Panc1 (cell line): ENCODE measurements at regions not wholly inside any gene's neighbourhood (a gene's known extent, or its start where the extent isn't known, plus 50 kb on each side); places are given as distances from the start of the nearest gene placed in this dataset.

ENCODE experiments used
- ATAC-seq: fragments of 200-7000 bp; cut with Tn5 transposase; 2 replicates; pipeline ENCODE4 v1.9.1; 2020; ENCODE audit warnings: mild to moderate bottlenecking, moderate library complexity
- BruUV-seq: library from RNA; stranded (reverse); fragments of 400-500 nt; replicated peaks from 2 replicates; lab custom pipeline; 2021; lab: Mats Ljungman, UMichigan
- CTCF ChIA-PET: fragments of 300-600 bp; sonication (Branson Sonifier 250); formaldehyde crosslinking; loops from one replicate; lab custom pipeline; 2022; ENCODE audit warnings: antibody characterized with exemption; lab: Charles Lee
- POLR2A ChIA-PET: fragments of 300-600 bp; sonication (Branson Sonifier 250); formaldehyde crosslinking; loops from one replicate; lab custom pipeline; 2022; ENCODE audit warnings: antibody characterized with exemption; lab: Charles Lee
- DNase-seq: peaks from one replicate; pipeline ENCODE4 v3.0.0-alpha.2; 2010; ENCODE audit warnings: low read depth, low spot score
- H3K27ac ChIP-seq: 2 replicates; pipeline ENCODE4 v1.5.1; 2011; ENCODE audit warnings: mild to moderate bottlenecking, low read length, inconsistent platforms
- H3K27me3 ChIP-seq: fragments of 200-500 bp; sonication (Bioruptor generic); 2 replicates; pipeline ENCODE4 v1.6.0; 2014; ENCODE audit warnings: low read length, inconsistent platforms; ENCODE audit not compliant: control insufficient read depth, insufficient read depth
- H3K36me3 ChIP-seq: fragments of 200-500 bp; sonication (Bioruptor generic); 2 replicates; pipeline ENCODE4 v1.5.1; 2014; ENCODE audit warnings: inconsistent platforms, mild to moderate bottlenecking, low read length, moderate library complexity; ENCODE audit not compliant: control insufficient read depth, insufficient read depth
- H3K4me1 ChIP-seq: 2 replicates; pipeline ENCODE4 v1.5.1; 2011; ENCODE audit warnings: inconsistent platforms, mild to moderate bottlenecking, low read length, moderate library complexity; ENCODE audit not compliant: control insufficient read depth, insufficient read depth
- H3K4me3 ChIP-seq, 2 experiments: 2 replicates each; pipeline ENCODE4 v1.5.1; 2011 to 2012; ENCODE audit warnings: low read depth in 2 of 2, low read length in 2 of 2, mild to moderate bottlenecking in 2 of 2, inconsistent platforms in 1 of 2, moderate library complexity in 1 of 2
- H3K9me3 ChIP-seq: fragments of 200-500 bp; sonication (Bioruptor generic); 2 replicates; pipeline ENCODE4 v1.5.1; 2014; ENCODE audit warnings: low read depth, mild to moderate bottlenecking, inconsistent platforms, low read length, moderate library complexity; ENCODE audit not compliant: control insufficient read depth, insufficient read depth
- CTCF ChIP-seq: fragments of 450-650 bp; IDR thresholded peaks from 2 replicates; pipeline ENCODE4 v1.5.1; 2017; ENCODE audit warnings: mild to moderate bottlenecking
- POLR2AphosphoS5 ChIP-seq: IDR thresholded peaks from 2 replicates; pipeline ENCODE4 v1.6.1; 2012; ENCODE audit warnings: mild to moderate bottlenecking, low read depth, low read length, moderate library complexity
- REST ChIP-seq, 2 experiments: IDR thresholded peaks; 2 replicates each; pipeline ENCODE4 v1.6.1; 2011 to 2012; ENCODE audit warnings: low read depth in 2 of 2, control low read depth in 1 of 2, low read length in 1 of 2, mild to moderate bottlenecking in 1 of 2, moderate library complexity in 1 of 2; ENCODE audit not compliant: insufficient read depth in 1 of 2
- SIN3A ChIP-seq: IDR thresholded peaks from 2 replicates; pipeline ENCODE4 v1.6.1; 2012; ENCODE audit warnings: low read depth, mild to moderate bottlenecking, low read length, moderate library complexity, borderline replicate concordance; ENCODE audit not compliant: insufficient read depth
- TCF7L2 ChIP-seq: IDR thresholded peaks from 2 replicates; pipeline ENCODE4 v1.6.1; 2011; ENCODE audit warnings: mild to moderate bottlenecking, low read depth, low read length, inconsistent platforms
- in situ Hi-C: cut with HindIII; loops from 2 replicates; pipeline ENCODE4 v1.10.0; 2016; ENCODE audit warnings: low sequenced_read_pairs, low pct_unique_long_range_greater_than_20kb
- intact Hi-C: fragments of 100-400 bp; cut with micrococcal nuclease; formaldehyde crosslinking; loops from one replicate; pipeline ENCODE4 v1.10.0; 2022; ENCODE audit not compliant: unreplicated experiment

- no peaks in the 10 kb centered on the region for H3K9me3 ChIP-seq
- no peaks in the 10 kb centered on the region for H3K36me3 ChIP-seq
- in situ Hi-C loops (no loop called here), intact Hi-C loops (no loop called here)
- H3K4me3 ChIP-seq: no peak overlapping the region
- ATAC-seq: no peak
- TF ChIP-seq POLR2AphosphoS5 (no peak), TCF7L2 (no peak), SIN3A (no peak), CTCF (no peak), REST (IDR thresholded peaks at IDR 0.05; ENCODE audit: insufficient read depth in 1 of 2, low read depth in 2 of 2, low read length in 1 of 2) (no peak)
- no TSS peak for BruUV-seq
- no peaks in the 10 kb centered on the region for H3K27me3 ChIP-seq
- H3K4me1 ChIP-seq: no peaks in the 10 kb centered on the region
- ChIA-PET POLR2A (no interaction called here), CTCF (no interaction called here)
- no peak for DNase-seq
- H3K27ac ChIP-seq: no peak overlapping the region
These were observed 89.6 kb downstream of the HDGFL1 start for GRCh38 chr6:22658934-22659333.

GRCh38 chr6:22664968-22665367 is 95.6 kb downstream of the HDGFL1 start:
- no peaks in the 10 kb centered on the region for H3K36me3 ChIP-seq
- POLR2A ChIA-PET: no interaction called here
- in situ Hi-C loops (no loop called here), intact Hi-C loops (no loop called here)
- H3K27me3 ChIP-seq: no peaks in the 10 kb centered on the region
- H3K9me3 ChIP-seq: no peaks in the 10 kb centered on the region
- no peak overlapping the region for H3K27ac ChIP-seq
- CTCF ChIA-PET: no interaction called here
- BruUV-seq: no TSS peak
- TF ChIP-seq SIN3A (no peak), POLR2AphosphoS5 (no peak), REST (IDR thresholded peaks at IDR 0.05; ENCODE audit: insufficient read depth in 1 of 2, low read depth in 2 of 2, low read length in 1 of 2) (no peak), TCF7L2 (no peak), CTCF (no peak)
- no peak for ATAC-seq
- no peak overlapping the region for H3K4me3 ChIP-seq
- no peaks in the 10 kb centered on the region for H3K4me1 ChIP-seq
- no peak for DNase-seq
